ENCODE measurements at regions not wholly inside any gene's neighbourhood (a gene's known extent, or its start where the extent isn't known, plus 50 kb on each side); places are given as distances from the start of the nearest gene placed in this dataset.

DNA sequence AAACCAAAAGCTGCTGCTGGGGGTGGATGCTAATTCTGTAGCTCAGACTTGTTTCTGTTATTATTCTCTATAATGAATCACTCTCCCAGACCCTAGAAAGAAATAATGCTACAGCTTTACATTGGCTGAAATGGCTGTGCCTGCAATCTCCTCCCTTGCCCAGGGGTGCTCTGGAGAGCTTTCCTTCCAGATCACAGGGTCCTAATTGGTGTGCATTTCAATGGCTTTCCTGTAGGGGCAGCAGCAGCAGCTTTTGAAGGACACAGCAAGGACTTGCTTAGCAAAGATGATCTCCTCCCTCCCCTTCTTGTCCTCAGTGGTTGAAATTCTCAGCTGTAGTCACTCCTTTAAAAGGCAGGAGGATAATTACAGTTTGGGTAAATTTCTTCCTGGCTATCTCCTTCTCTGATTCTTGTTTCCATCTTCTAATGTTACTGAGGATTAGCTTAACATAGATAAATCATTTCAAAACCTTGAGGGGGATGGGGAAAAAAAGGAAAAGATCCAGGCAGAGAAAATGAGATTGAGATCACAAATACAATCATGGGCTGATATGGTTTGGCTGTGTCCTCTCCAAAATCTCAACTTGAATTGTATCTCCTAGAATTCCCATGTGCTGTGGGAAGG is 120.2 kb upstream of the CTTNBP2 start:
- peak; percentile 74 for TF ChIP-seq CTCF (IDR thresholded peaks at IDR 0.05; ENCODE audit: low read length)
- TF ChIP-seq EZH2 (optimal IDR thresholded peaks at IDR 0.05; ENCODE audit: low read depth, low read length), result no peak

Measured in MM.1S (cell line).